Lower lobe of right lung (tissue), 2 donors: ENCODE measurements at regions not wholly inside any gene's neighbourhood (a gene's known extent, or its start where the extent isn't known, plus 50 kb on each side); places are given as distances from the start of the nearest gene placed in this dataset.
"Not testable (repeated sequence)": the region's sequence is repeated elsewhere in the genome, so short reads cannot be mapped to it uniquely, and the experiment has no call there.

Experiments
- ATAC-seq, 2 donors: fragments of 200-7000 bp; cut with Tn5 transposase; one replicate each; pipeline ENCODE4 v1.9.1; 2020 to 2022; ENCODE audit warnings: mild to moderate bottlenecking in 2 of 2, moderate library complexity in 2 of 2
- DNase-seq: peaks from one replicate; pipeline ENCODE4 v3.0.0-alpha.2; 2020
- H3K27ac ChIP-seq: fragments of 200-600 bp; one replicate; pipeline ENCODE4 v1.8.0; 2022
- H3K27me3 ChIP-seq: fragments of 200-600 bp; one replicate; pipeline ENCODE4 v1.8.0; 2022; ENCODE audit warnings: low read depth
- H3K36me3 ChIP-seq: fragments of 200-600 bp; one replicate; pipeline ENCODE4 v1.8.0; 2022; ENCODE audit warnings: mild to moderate bottlenecking
- H3K4me1 ChIP-seq: fragments of 200-600 bp; one replicate; pipeline ENCODE4 v1.8.0; 2022
- H3K4me3 ChIP-seq: fragments of 200-600 bp; one replicate; pipeline ENCODE4 v1.8.0; 2022; ENCODE audit warnings: mild to moderate bottlenecking
- H3K9me3 ChIP-seq: fragments of 200-600 bp; one replicate; pipeline ENCODE4 v1.8.0; 2022
- CTCF ChIP-seq: fragments of 200-600 bp; IDR thresholded peaks from one replicate; pipeline ENCODE4 v1.8.0; 2022; ENCODE audit warnings: antibody characterized with exemption, mild to moderate bottlenecking
- intact Hi-C: fragments of 100-400 bp; cut with DNase I; formaldehyde crosslinking; loops from one replicate; pipeline ENCODE4 v1.11.0; 2022
- donor health status: DM: no; HTN: yes; CAD: no; lungs with severe emphysema.

DNA sequence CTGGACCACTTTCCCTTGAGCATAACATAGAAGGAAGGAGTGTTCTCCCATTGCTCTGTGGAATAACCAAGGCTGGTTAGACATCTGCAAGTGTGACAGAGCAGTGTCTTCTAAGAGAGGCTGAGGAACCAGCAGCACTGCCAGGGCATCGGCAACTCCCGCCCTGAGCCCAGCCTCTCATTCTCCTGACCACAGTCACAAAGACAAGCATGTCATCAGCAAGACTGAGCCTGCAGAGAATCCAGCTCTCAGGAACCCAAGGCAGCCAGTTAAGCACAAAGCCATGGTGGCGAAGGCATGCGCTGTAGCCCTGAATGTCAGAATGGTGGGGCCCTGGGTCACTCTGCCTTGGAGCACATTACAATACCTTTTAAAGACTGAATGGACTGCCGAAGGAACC is 253.9 kb downstream of the AGTPBP1 start:
- Histone ChIP-seq H3K27me3 (no peaks in the 10 kb centered on the region), H3K4me1 (no peaks in the 10 kb centered on the region), H3K36me3 (no peaks in the 10 kb centered on the region), H3K4me3 (no peak overlapping the region), H3K9me3 (no peaks in the 10 kb centered on the region), H3K27ac (no peak overlapping the region)
- intact Hi-C loops = no loop called here
- TF ChIP-seq CTCF = no peak
- ATAC-seq (no peak), DNase-seq (no peak)

DNA sequence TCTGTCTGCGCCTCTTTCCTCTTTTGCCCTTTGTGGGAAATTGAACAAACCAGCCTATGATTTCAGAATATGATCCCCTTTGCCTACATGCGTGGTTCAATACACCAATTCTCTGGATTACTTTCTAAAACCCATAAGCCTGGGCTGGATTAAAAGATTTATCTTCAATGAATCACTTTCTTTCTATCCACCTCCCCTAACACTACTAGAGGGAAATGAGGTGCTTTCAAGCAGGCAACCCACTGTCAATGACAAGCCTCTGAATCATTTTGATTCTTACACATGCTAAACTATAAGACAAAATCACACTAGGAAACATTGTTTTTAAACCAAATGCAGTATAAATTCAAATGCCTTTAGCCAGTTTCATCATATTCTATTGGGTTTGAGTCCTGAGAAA is 257.5 kb downstream of the AGTPBP1 start:
- DNase-seq (no peak), ATAC-seq (no peak)
- no peak overlapping the region for H3K4me3 ChIP-seq
- intact Hi-C loops = no loop called here
- no peaks in the 10 kb centered on the region for H3K36me3 ChIP-seq
- H3K27ac ChIP-seq = no peak overlapping the region
- no peaks in the 10 kb centered on the region for H3K9me3 ChIP-seq
- no peak for TF ChIP-seq CTCF
- H3K4me1 ChIP-seq = no peaks in the 10 kb centered on the region
- H3K27me3 ChIP-seq = no peaks in the 10 kb centered on the region

DNA sequence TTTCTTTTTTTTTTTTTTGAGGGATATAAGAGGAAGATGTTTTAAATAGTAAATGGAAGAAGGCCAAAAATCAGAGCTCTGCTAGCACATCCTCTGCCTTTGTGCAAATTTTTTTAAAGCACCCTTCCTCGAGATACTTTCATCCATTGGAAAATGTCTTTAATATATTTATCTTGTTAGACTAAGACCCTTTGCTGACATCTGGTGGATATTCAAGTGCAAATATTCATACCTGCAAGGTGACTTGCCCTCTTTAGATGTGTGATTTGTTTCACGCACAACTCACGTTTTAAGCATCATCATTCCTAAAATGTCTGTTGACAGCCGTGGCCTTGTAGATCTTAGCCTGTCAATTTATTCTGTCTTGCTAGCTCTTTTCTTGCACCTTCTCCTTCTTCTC is 258.5 kb downstream of the AGTPBP1 start:
- DNase-seq = no peak
- intact Hi-C loops = no loop called here
- Histone ChIP-seq H3K27ac (no peak overlapping the region), H3K27me3 (no peaks in the 10 kb centered on the region), H3K4me1 (no peaks in the 10 kb centered on the region), H3K36me3 (no peaks in the 10 kb centered on the region), H3K4me3 (no peak overlapping the region), H3K9me3 (no peaks in the 10 kb centered on the region)
- no peak for ATAC-seq
- no peak for TF ChIP-seq CTCF

DNA sequence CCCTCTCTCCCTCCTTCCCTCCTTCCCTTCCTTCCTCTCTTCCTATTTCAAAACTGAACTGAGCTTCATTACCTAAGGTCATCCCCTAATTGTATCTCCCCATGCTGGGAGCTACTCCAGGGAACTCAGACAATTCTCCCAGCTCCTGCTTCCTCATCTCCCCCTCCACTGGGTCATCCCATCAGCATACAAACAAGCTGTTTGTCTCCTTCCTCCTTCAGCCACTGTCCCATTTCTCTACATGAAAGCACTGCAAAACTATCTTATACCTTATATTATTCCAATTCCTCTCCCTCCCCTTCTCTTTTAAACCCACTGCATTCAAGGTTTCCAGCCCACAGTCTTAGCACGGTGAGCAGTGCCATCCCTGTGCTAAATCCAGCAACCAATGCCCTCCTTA is 262.4 kb downstream of the AGTPBP1 start:
- H3K4me3 ChIP-seq = no peak overlapping the region
- intact Hi-C loops = no loop called here
- ATAC-seq = no peak

GRCh38 chr9:85478847-85479246 is 262.9 kb downstream of the AGTPBP1 start:
- no peak overlapping the region for H3K4me3 ChIP-seq
- no peak for ATAC-seq
- no peaks in the 10 kb centered on the region for H3K36me3 ChIP-seq
- peaks cover 9% of the 10 kb centered on the region for H3K9me3 ChIP-seq
- no peaks in the 10 kb centered on the region for H3K4me1 ChIP-seq
- no peak for TF ChIP-seq CTCF
- intact Hi-C loops = no loop called here
- H3K27ac ChIP-seq = no peak overlapping the region
- no peaks in the 10 kb centered on the region for H3K27me3 ChIP-seq
- DNase-seq = no peak

More for the DNA sequence above, 262.4 kb downstream of the AGTPBP1 start:
- no peaks in the 10 kb centered on the region for H3K4me1 ChIP-seq
- no peak for DNase-seq
- no peak overlapping the region for H3K27ac ChIP-seq
- H3K9me3 ChIP-seq = peaks cover 9% of the 10 kb centered on the region
- no peak for TF ChIP-seq CTCF
- no peaks in the 10 kb centered on the region for H3K27me3 ChIP-seq
- H3K36me3 ChIP-seq = no peaks in the 10 kb centered on the region

GRCh38 chr9:85474896-85475295 is 266.9 kb downstream of the AGTPBP1 start:
- H3K4me3 ChIP-seq, ATAC-seq, H3K27me3 ChIP-seq, intact Hi-C loops, DNase-seq, H3K36me3 ChIP-seq, H3K27ac ChIP-seq, H3K4me1 ChIP-seq, H3K9me3 ChIP-seq: not testable (repeated sequence)
